PC-9 (cell line): ENCODE measurements at regions not wholly inside any gene's neighbourhood (a gene's known extent, or its start where the extent isn't known, plus 50 kb on each side); places are given as distances from the start of the nearest gene placed in this dataset.

Source experiments
- BruUV-seq: library from RNA; stranded (reverse); fragments of 400-500 nt; replicated peaks from 2 replicates; lab custom pipeline; 2021; lab: Mats Ljungman, UMichigan
- CTCF ChIA-PET: fragments of 300-600 bp; sonication (Branson Sonifier 250); formaldehyde crosslinking; loops from one replicate; lab custom pipeline; 2022; ENCODE audit warnings: antibody characterized with exemption; lab: Charles Lee
- POLR2A ChIA-PET: fragments of 300-600 bp; sonication (Branson Sonifier 250); formaldehyde crosslinking; loops from one replicate; lab custom pipeline; 2022; ENCODE audit warnings: antibody characterized with exemption; ENCODE audit not compliant: unreplicated experiment; lab: Charles Lee
- DNase-seq, 2 experiments: peaks; one replicate each; pipeline versions ENCODE4 v3.0.0 to v3.0.0-alpha.2; 2015 to 2022; ENCODE audit warnings: mixed read lengths in 1 of 2
- H2AFZ ChIP-seq: fragments of 200-600 bp; sonication (generic); 2 replicates; pipeline ENCODE4 v1.8.1; 2017; ENCODE audit warnings: antibody characterized with exemption
- H3F3A ChIP-seq: fragments of 200-600 bp; sonication (generic); 2 replicates; pipeline ENCODE4 v1.8.1; 2017; ENCODE audit warnings: antibody characterized with exemption, mild to moderate bottlenecking, low read depth; ENCODE audit not compliant: insufficient read depth
- H3K27ac ChIP-seq: fragments of 200-600 bp; sonication (generic); 2 replicates; pipeline ENCODE4 v1.6.1; 2016; ENCODE audit warnings: mixed run types
- H3K27me3 ChIP-seq: fragments of 200-600 bp; sonication (generic); 2 replicates; pipeline ENCODE4 v1.6.1; 2016; ENCODE audit warnings: low read depth, mixed run types; ENCODE audit not compliant: insufficient read depth
- H3K36me3 ChIP-seq: fragments of 200-600 bp; sonication (generic); 2 replicates; pipeline ENCODE4 v1.6.1; 2016; ENCODE audit warnings: low read depth, mixed run types
- H3K4me1 ChIP-seq: fragments of 200-600 bp; sonication (generic); replicated peaks from 2 replicates; pipeline ENCODE4 v1.6.1; 2016; ENCODE audit warnings: mixed run types; ENCODE audit not compliant: insufficient read depth
- H3K4me2 ChIP-seq: fragments of 200-600 bp; sonication (generic); 2 replicates; pipeline ENCODE4 v1.6.1; 2017; ENCODE audit warnings: mixed run types
- H3K4me3 ChIP-seq: fragments of 200-600 bp; sonication (generic); 2 replicates; pipeline ENCODE4 v1.6.1; 2016; ENCODE audit warnings: mixed run types
- H3K79me2 ChIP-seq: fragments of 200-600 bp; sonication (generic); 2 replicates; pipeline ENCODE4 v1.6.1; 2017; ENCODE audit warnings: low read depth, mixed run types
- H3K9me2 ChIP-seq: fragments of 200-600 bp; sonication (generic); 2 replicates; pipeline ENCODE4 v1.8.1; 2017; ENCODE audit warnings: mild to moderate bottlenecking; ENCODE audit not compliant: insufficient read depth
- H3K9me3 ChIP-seq: fragments of 200-600 bp; sonication (generic); 2 replicates; pipeline ENCODE4 v1.8.1; 2016; ENCODE audit warnings: low read depth; ENCODE audit not compliant: insufficient read depth
- H4K20me1 ChIP-seq: fragments of 200-600 bp; sonication (generic); 2 replicates; pipeline ENCODE4 v1.8.1; 2017; ENCODE audit not compliant: insufficient read depth
- CTCF ChIP-seq: fragments of 200-600 bp; sonication (generic); conservative IDR thresholded peaks from 2 replicates; pipeline ENCODE4 v1.6.1; 2017; ENCODE audit warnings: mixed run types, antibody characterized with exemption, mild to moderate bottlenecking, moderate library complexity
- EZH2 ChIP-seq: fragments of 200-600 bp; sonication (generic); IDR thresholded peaks from 2 replicates; pipeline ENCODE4 v1.8.0; 2017; ENCODE audit warnings: antibody characterized with exemption, low read depth
- intact Hi-C: fragments of 100-400 bp; cut with micrococcal nuclease; formaldehyde crosslinking; loops from one replicate; pipeline ENCODE4 v1.10.0; 2022; ENCODE audit not compliant: unreplicated experiment

GRCh38 chr18:78006774-78007260 lies 757.2 kb downstream of the GALR1 start:
- ChIA-PET CTCF (no interaction called here), POLR2A (no interaction called here)
- intact Hi-C loops = no loop called here
- Histone ChIP-seq H3K9me3 (no peaks in the 10 kb centered on the region), H3F3A (no peaks in the 10 kb centered on the region), H3K9me2 (no peaks in the 10 kb centered on the region), H3K27me3 (peaks cover 19% of the 10 kb centered on the region), H3K79me2 (no peaks in the 10 kb centered on the region), H3K4me2 (no peak overlapping the region), H3K4me3 (no peak overlapping the region), H4K20me1 (no peaks in the 10 kb centered on the region), H3K36me3 (no peaks in the 10 kb centered on the region), H2AFZ (no peak overlapping the region), H3K27ac (no peak overlapping the region), H3K4me1 (no peaks in the 10 kb centered on the region)
- DNase-seq = no peak
- BruUV-seq = no TSS peak
- TF ChIP-seq EZH2 = no peak
- TF ChIP-seq CTCF = no peak

GRCh38 chr18:78010363-78010762 lies 760.7 kb downstream of the GALR1 start:
- Histone ChIP-seq H3K27me3 (peaks cover 30% of the 10 kb centered on the region), H3K36me3 (no peaks in the 10 kb centered on the region), H3K9me2 (no peaks in the 10 kb centered on the region), H4K20me1 (no peaks in the 10 kb centered on the region), H3K9me3 (no peaks in the 10 kb centered on the region), H3F3A (no peaks in the 10 kb centered on the region), H3K79me2 (no peaks in the 10 kb centered on the region), H3K4me1 (no peaks in the 10 kb centered on the region), H3K27ac (no peak overlapping the region), H2AFZ (no peak overlapping the region), H3K4me3 (no peak overlapping the region), H3K4me2 (no peak overlapping the region)
- CTCF ChIA-PET = no interaction called here
- BruUV-seq = no TSS peak
- POLR2A ChIA-PET = no interaction called here
- intact Hi-C loops = no loop called here
- no peak for DNase-seq
- TF ChIP-seq EZH2 (no peak), CTCF (no peak)

- Histone ChIP-seq H3K27me3 (peaks cover 80% of the 10 kb centered on the region), H3K79me2 (no peaks in the 10 kb centered on the region)
- intact Hi-C loops = no loop called here
Measured at GRCh38 chr18:78017869-78018268, 768.2 kb downstream of the GALR1 start.

More at GRCh38 chr18:78017869-78018268, 768.2 kb downstream of the GALR1 start:
- no peak for TF ChIP-seq CTCF
- no peak for TF ChIP-seq EZH2
- H3K9me2 ChIP-seq = no peaks in the 10 kb centered on the region
- H2AFZ ChIP-seq = no peak overlapping the region
- no peak overlapping the region for H3K4me3 ChIP-seq
- CTCF ChIA-PET = no interaction called here
- no peak for DNase-seq
- no TSS peak for BruUV-seq
- no peaks in the 10 kb centered on the region for H4K20me1 ChIP-seq
- no peaks in the 10 kb centered on the region for H3K4me1 ChIP-seq
- no peak overlapping the region for H3K4me2 ChIP-seq
- no peaks in the 10 kb centered on the region for H3K36me3 ChIP-seq
- H3K27ac ChIP-seq = no peak overlapping the region
- POLR2A ChIA-PET = no interaction called here
- no peaks in the 10 kb centered on the region for H3F3A ChIP-seq
- H3K9me3 ChIP-seq = no peaks in the 10 kb centered on the region
